Hematopoietic multipotent progenitor cell treated with erythropoietin and hydrocortisone succinate and interleukin-3 and kit ligand, for 8 days (in vitro differentiated cells): ENCODE measurements at regions not wholly inside any gene's neighbourhood (a gene's known extent, or its start where the extent isn't known, plus 50 kb on each side); places are given as distances from the start of the nearest gene placed in this dataset.
"Not testable (repeated sequence)": the region's sequence is repeated elsewhere in the genome, so short reads cannot be mapped to it uniquely, and the experiment has no call there.

Source experiments
- DNase-seq: peaks from one replicate; pipeline ENCODE4 v3.0.0-alpha.2; 2015

- DNase-seq = no peak
Observed at GRCh38 chr18:76602191-76602590, 107.1 kb upstream of the ZNF516 start.

DNA sequence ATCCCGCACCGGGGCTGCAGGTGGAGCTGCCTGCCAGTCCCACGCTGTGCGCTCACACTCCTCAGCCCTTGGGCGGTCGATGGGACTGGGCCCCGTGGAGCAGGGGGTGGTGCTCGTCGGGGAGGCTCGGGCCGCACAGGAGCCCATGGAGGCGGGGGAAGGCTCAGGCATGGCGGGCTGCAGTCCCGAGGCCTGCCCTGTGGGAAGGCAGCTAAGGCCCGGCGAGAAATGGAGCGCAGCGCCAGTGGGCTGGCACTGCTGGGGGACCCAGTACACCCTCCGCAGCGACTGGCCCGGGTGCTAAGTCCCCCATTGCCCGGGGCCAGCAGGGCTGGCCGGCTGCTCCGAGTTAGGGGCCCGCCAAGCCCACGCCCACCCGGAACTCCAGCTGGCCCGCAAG lies 105.0 kb upstream of the ZNF516 start:
- not testable (repeated sequence) for DNase-seq

- no peak for DNase-seq
Observed at GRCh38 chr18:76594966-76595365, 99.9 kb upstream of the ZNF516 start.

DNA sequence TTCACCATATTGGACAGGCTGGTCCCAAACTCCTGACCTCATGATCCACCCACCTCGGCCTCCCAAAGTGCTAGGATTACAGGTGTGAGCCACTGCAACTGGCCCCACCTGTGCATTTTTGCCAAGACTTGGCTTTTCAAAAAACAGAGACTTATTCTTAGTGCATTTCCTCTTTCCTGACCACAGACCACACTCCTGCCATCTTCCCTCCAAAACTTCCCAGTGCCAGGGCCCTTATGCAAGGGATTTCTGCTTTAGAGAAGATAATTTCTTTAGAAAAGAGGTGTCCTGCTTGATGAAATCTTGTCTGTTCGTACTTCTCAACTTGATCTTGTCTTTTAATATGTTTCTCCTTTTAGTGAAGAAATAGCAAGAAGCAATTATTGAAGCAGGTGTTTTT lies 98.8 kb upstream of the ZNF516 start:
- DNase-seq = no peak

- DNase-seq = no peak
Observed at GRCh38 chr18:76592981-76593381, 97.9 kb upstream of the ZNF516 start.

GRCh38 chr18:76592096-76592495 lies 97.1 kb upstream of the ZNF516 start:
- no peak for DNase-seq

DNA sequence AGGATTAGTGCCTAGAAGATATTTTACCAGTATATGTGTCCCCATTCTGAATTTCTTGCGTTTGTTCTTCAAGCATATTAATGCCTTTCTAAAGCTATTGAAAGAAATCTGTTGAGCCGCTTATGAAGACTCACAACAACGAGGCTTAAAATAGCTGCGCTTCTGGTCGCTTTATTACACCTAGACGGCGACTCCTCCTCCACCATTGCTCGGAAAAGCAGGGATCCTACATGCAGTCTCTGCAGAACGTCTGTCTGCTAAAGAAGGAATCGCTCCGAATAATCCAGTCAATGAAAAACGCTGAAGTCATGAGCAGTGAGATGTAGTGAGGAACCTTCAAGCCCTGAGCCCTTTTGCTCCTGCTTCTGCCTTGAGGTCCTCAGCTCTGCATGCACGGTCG lies 94.8 kb upstream of the ZNF516 start:
- no peak for DNase-seq

- DNase-seq = no peak
Observed at GRCh38 chr18:76589316-76589715, 94.3 kb upstream of the ZNF516 start.

GRCh38 chr18:76588601-76589226 lies 93.7 kb upstream of the ZNF516 start:
- peak; percentile 37 for DNase-seq

- no peak for DNase-seq
Observed at GRCh38 chr18:76587879-76588271, 92.8 kb upstream of the ZNF516 start.

DNA sequence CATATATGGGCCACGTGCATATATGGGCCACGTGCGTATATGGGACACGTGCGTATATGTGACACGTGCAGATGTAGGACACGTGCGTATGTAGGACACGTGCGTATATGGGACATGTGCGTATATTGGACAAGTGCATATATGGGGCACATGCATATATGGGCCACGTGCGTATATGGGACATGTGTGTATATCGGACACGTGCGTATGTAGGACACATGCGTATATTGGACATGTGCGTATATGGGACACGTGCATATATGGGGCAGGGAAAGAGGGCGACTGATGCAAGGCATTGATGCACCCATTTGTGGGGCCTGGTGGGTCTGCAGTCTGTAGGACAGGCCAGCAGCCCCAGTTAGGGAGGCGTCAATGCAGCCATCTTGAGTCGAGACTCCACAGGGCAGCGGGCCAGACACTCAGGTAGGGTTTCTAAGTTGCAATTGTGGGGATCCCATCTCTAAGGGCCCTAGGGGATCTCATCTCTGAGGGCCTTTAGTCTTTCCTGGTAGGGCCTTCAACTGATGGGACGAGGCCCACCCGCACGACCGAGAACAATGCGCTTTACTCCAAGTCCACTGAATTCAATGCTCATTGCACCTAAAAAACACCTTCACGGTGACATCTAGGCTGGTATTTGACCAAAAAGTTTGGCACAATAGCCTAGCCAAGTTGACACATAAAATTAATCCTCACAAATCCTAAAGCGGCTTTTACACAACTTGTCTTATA lies 92.3 kb upstream of the ZNF516 start:
- no peak for DNase-seq

GRCh38 chr18:76584414-76585310 lies 89.6 kb upstream of the ZNF516 start:
- no peak for DNase-seq

- DNase-seq = no peak
Observed at GRCh38 chr18:76581261-76581660, 86.2 kb upstream of the ZNF516 start.

- no peak for DNase-seq
Observed at GRCh38 chr18:76580288-76580962, 85.4 kb upstream of the ZNF516 start.

DNA sequence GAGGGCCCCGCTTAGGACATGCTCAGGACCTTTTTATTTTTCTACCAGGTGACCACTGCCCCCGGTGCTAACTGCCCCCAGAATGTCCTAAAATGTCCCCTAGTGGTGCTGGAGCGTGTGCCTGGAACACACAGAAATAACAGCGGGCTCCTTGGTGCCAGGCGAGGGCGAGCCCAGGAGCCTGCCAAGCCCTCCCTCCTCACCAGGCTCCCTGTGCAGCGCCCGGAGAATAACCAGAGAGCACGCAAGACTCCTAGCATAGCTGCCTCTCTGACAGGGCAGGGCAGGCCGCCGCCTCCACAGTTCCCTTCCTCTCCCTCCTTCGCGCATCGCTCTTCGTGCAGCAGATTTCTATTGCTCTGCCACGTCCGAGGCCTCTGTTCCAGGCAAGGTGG lies 84.3 kb upstream of the ZNF516 start:
- DNase-seq = no peak

- no peak for DNase-seq
Observed at GRCh38 chr18:76578571-76579300, 83.7 kb upstream of the ZNF516 start.

DNA sequence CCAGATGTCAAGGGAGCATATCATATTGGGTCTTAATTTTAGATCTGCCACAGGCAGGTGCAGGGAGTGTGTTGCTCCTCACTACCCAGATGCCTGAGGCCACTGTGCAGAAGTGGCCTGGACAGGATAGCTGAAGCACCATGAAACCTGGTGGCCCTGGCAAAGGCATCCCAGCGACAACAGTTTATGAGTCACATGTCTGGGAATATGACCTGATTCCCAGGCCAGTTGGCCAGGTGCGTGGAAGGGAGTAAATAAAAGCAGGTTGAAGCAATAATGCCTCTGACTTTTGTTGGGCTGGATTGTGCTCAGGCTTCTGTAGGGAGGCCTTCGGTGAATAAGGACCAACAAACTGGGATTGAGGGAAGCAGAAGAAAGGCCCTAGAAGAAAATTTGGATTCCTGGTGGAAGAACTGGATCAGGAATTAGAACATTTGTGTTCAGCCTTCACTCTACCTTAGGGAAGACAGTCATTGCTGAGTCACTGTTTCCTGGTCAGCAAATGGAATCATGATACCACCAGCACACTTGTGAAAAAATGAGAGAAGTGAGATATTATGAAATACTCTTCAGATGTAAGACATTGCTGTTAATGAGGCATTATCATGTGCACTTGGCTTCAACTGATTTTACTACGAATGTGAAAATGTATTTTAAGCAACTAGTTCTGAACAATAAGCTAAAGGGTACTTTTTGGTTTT lies 78.4 kb upstream of the ZNF516 start:
- DNase-seq = no peak

DNA sequence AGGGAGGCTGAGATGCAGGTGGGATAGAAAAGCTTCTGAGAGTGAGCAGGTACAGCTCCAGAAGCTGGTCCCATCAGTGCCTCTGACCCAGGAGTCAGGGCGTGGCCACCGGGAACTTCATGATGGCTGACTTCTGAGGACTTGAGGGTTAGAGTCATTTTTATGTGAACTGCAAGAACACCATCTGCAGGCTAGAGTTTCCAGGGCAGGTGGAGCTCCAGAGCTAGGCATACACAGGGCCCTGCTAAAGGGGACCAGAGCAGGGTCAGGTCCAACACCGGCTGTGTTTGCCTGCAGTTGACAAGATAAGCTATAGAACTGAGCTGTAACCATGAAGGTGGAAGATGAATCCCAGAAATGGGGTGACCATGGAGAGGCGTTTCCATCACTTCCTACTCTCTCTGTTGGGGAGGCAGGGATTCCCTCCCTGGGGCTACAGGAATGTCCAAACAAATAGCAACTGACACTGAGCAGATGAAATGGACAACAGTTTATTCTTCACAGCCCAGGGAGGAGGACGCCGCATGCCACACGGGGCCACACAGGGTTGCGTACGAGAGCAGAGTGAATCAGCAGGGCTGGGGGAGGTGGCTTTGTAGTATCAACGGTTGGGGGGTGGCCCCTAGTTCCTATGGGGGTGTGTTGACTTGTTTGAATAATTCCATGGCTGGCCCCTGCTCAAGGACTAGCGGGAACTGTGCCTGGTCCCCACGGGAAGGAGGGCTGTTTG lies 77.6 kb upstream of the ZNF516 start:
- DNase-seq = no peak

DNA sequence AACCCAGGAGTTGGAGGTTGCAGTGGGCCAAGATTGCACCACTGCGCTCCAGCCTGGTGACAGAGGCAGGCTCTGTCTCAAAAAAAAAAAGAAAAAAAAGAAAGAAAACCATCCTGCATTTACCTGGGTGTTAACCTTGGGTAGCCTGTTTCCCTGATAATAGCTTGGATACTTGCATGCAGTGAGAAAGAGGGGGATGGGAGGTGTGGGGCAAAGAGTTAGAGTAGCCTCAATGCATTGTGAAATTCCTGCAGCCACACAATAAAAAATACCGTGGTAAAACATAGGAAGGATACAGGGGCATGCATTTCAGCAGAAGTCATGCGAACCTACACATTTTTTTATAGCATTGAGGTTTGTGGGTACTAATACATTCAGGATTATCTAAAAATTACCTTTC lies 76.6 kb upstream of the ZNF516 start:
- DNase-seq = no peak

DNA sequence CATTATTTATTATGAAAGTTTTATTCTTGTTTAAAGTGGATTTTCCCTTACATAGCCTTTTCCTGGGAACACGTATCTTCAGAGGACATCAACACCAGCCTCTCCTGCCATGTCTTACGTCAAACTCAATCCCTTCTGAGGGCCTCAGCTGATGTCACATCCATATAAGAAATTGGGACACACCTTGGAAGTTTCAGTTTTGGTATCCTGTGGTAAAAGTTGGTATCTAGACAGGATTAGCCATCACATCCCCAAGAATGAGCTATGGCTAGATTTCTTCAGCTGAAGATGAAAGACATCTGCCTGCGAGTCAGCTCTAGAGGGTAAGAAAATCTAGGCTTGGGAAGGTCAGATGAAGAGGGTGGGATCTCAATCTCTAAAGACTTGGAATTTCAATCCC lies 75.8 kb upstream of the ZNF516 start:
- no peak for DNase-seq
